Stimulated activated naive CD8-positive, alpha-beta T cell treated with anti-CD3 and anti-CD28 coated beads, Interleukin-15, amount 100 ng/mL, for 72 hours (primary cell): ENCODE measurements at regions not wholly inside any gene's neighbourhood (a gene's known extent, or its start where the extent isn't known, plus 50 kb on each side); places are given as distances from the start of the nearest gene placed in this dataset.
A peak's percentile ranks its signal among the peaks of the same experiment; 100 is the strongest.

Experiments used
- ATAC-seq: fragments of 150-1000 bp; cut with Tn5 transposase; 2 replicates; pipeline ENCODE4 v1.10.0; 2021; ENCODE audit warnings: mild to moderate bottlenecking, moderate library complexity
- DNase-seq, 2 donors: peaks; one replicate each; pipeline ENCODE4 v3.0.0; 2021 to 2022
- H3K27ac Mint-ChIP-seq, 2 donors: one replicate each; pipeline ENCODE4 v1.8.0; 2022; ENCODE audit warnings: mild to moderate bottlenecking in 2 of 2, mixed read lengths in 2 of 2, moderate library complexity in 2 of 2
- H3K27me3 Mint-ChIP-seq: one replicate; pipeline ENCODE4 v1.8.0; 2022; ENCODE audit warnings: mixed read lengths
- H3K4me1 Mint-ChIP-seq: one replicate; pipeline ENCODE4 v1.8.0; 2022; ENCODE audit warnings: mild to moderate bottlenecking, mixed read lengths
- H3K4me3 Mint-ChIP-seq, 2 donors: one replicate each; pipeline ENCODE4 v1.8.0; 2022; ENCODE audit warnings: mild to moderate bottlenecking in 2 of 2, mixed read lengths in 2 of 2, moderate library complexity in 1 of 2
- H3K9me3 Mint-ChIP-seq, 2 donors: one replicate each; pipeline ENCODE4 v1.8.0; 2022; ENCODE audit warnings: mixed read lengths in 2 of 2

DNA sequence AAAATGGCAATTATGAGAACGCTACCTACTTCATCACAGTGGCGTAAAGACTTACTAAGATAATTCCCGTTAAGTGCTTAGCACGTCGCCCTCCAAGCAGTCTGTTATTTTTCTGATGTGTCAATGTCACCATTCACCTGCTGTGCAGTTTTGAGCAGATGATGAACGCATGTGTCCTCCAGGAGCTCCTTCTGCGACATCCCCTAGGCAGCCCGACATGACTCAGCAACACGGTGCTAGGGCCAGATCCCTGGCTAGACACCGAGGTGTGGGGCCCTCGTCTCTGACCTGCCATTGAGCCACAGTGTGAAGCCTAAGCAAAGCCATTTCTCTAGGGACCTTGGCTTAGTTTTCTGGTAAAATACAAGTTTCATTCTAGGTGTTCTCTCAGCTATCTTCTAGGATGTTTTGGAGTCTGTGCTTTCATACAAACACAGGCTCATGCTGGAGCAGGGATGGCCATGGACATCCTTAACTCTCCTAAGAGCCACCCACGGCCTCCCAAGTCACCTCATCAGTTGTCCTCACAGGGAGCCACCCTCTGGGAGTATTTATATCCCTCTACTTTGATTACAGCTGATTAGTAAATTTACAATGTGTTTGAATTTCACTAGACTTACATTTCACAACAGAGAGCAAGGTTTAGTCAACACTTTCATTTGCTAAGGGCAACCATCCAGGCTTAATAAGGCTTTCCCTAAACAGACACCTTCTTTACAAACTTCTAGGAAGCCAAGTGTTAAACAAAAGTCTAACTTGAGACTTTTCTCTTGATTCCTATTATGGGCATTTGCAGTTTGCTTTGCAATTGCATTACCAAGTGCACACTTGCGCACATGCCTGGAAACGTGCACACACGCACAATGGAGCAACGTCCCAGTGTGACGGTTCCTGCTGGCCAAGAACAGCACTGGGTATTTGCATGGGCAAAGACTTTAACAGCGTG lies 376.8 kb upstream of the ID2 start:
- peaks cover 96% of the 10 kb centered on the region for H3K4me1 Mint-ChIP-seq
- peaks cover 14 to 25% of the 10 kb centered on the region in 2 donors for H3K9me3 Mint-ChIP-seq
- H3K4me3 Mint-ChIP-seq = no peak overlapping the region
- H3K27ac Mint-ChIP-seq = no peak overlapping the region
- no peak for ATAC-seq
- peaks cover 46% of the 10 kb centered on the region for H3K27me3 Mint-ChIP-seq
- DNase-seq = no peak

DNA sequence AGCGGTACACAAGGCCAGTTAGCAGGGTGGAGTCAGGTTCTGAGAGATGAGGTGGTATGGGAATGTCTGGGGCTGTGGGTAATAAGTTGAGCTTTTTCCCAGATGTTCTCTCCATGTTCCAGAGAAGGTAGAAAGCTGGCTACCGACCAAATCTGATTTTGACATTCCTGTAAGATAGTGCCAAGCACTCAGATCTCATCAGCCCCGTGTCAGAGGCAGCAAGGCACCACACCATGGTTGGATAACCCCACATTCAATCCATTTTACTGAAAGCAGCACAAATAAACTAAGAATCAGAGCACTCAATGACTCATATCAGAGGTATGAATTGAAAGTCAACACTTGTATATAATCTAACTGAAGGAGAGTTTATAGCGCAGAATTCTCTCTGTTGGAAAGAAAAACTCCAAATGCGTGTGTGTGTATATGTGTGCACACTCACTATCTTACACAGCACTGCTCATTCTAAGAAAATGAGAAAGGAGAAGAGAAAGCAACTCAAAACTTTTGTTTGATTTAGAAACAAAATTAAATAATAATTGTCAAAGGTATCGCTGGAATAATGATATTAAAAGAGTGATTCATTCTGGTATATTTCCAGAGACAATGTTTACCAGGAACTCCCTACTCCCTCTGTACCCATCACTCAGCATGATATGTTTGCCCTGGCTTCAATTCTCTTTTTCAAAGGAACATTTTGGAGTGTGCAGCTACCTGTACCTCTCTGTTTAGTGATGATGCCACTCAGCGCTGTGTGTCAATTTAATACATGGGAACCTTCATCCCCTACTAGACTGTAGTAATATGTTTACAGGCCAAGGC lies 375.1 kb upstream of the ID2 start:
- Mint-ChIP-seq H3K4me3 (no peak overlapping the region), H3K9me3 (peaks cover 5 to 12% of the 10 kb centered on the region in 2 donors), H3K27me3 (peaks cover 56% of the 10 kb centered on the region), H3K4me1 (peaks cover 96% of the 10 kb centered on the region), H3K27ac (no peak overlapping the region)
- ATAC-seq = peak; percentile 8
- no peak for DNase-seq

DNA sequence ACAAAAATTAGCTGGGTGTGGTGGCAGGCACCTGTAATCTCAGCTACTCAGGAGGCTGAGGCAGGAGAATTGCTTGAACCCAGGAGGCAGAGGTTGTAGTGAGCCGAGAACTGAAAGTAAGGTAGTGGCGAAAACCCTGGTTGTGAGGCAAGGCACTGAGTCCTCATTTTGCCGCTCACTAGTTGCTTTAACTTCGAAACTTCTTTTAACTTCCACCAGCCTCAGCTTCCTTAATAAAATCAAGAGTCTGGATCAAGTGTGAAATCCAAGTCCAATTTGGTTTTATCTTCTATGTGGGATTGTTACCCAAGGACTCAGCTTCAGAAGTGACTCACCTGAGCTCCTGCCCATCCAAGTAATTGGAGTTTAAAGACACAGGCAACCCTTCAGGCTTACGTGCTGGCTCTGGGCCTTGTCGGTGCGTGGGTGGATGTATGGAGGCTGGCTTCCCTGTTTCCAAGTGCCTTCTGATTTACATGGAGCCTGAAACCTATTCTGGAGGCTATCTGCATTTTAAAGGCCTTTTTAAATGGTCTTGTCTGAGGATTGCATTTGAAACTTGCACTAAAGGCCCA lies 374.2 kb upstream of the ID2 start:
- peaks cover 5 to 8% of the 10 kb centered on the region in 2 donors for H3K9me3 Mint-ChIP-seq
- no peak for ATAC-seq

DNA sequence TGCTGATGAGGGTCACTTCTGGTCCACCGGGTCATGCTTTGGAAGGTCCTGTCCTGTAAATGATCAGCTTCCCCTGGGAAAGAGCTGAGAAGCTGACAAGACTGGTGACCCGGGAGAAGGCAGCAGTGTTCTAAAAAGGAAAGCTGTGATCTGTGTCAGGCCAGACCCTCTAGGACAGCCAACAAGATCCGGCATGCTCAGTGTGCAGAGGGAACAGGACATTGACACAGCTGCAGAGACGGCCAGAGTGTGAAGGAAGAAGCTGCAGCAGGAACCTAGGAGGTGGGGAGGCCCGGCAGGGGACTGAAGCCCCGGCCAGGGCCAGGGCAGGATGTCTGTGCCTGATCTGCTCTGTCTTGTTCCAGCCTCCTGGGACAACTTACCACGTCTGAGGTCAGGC lies 372.7 kb upstream of the ID2 start:
- H3K4me3 Mint-ChIP-seq = no peak overlapping the region
- H3K27me3 Mint-ChIP-seq = peaks cover 69% of the 10 kb centered on the region
- no peaks in the 10 kb centered on the region for H3K9me3 Mint-ChIP-seq
- DNase-seq (no peak), ATAC-seq (no peak)
- peak overlapping the region in 1 of 2 donors; percentile 72 for H3K27ac Mint-ChIP-seq
- H3K4me1 Mint-ChIP-seq = peaks cover 92% of the 10 kb centered on the region

More for the DNA sequence above, 374.2 kb upstream of the ID2 start:
- peaks cover 96% of the 10 kb centered on the region for H3K4me1 Mint-ChIP-seq
- H3K27ac Mint-ChIP-seq = no peak overlapping the region
- DNase-seq = no peak
- peaks cover 65% of the 10 kb centered on the region for H3K27me3 Mint-ChIP-seq
- H3K4me3 Mint-ChIP-seq = no peak overlapping the region

DNA sequence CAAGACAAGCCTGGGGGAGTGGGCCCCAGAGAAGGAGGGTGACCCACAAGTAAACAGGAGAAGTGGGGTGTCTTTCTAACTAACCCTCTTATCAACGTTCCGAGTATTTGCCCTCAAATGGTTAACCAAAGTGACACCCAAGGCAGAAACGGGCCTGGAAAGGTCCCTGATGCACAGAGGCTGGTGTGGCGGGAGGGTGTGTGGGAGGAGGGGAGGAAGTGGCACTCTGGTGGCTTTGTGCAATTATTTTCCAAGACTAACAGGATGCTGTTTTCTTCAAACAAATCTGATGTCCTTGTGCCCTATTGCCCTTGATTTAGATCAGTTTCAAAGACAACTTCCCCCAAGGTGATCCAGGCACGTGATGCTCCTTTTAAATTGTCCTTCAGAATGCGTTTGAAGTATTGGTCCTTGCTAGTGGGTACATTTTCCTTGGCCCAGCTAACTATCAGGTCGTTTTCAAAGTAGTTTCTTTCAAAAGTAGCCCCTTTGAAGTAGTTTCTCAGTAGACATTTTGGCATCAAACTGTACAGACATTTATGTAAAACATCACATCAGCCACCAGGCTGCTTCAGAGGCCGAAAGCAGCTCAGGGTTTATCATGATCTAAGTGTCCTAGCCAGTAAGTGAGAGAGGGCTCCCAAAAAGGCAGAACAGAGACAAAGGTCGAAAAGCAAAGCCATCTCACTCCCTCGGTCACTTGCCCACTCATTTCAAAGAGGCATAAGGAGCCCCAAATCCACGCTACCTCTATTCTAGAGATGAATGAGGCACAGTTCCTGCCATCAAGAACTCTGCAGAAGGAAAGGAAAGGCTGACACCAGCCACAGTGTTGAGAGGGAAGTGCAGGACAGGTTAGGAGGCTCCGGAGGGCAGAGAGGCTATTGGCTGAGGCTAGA lies 371.1 kb upstream of the ID2 start:
- ATAC-seq (peak; percentile 90), DNase-seq (peak; percentile 47 to 78)
- Mint-ChIP-seq H3K4me3 (peak overlapping the region; percentile 14 to 54), H3K4me1 (peaks cover 75% of the 10 kb centered on the region), H3K9me3 (no peaks in the 10 kb centered on the region), H3K27ac (peak overlapping the region in 1 of 2 donors; percentile 44), H3K27me3 (peaks cover 59% of the 10 kb centered on the region)

DNA sequence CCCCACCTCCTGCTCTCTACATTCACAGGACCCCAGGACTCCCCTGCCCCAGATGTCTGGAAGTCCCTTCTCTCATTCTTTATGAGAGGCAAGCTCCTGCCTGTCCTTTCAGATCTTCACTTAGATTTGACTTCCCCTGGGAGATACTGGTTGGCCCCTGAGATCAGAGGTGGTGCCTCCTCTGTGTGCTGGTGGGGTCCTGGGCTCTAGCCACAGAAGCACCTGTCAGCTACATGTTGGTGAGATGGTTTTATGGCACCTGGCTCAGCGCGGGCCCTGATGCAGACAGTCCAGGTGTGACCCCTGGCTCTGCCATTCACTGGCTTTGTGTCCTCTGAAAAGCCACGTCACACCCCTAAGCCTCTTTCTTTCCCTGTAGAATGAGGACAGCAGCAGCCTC lies 369.6 kb upstream of the ID2 start:
- DNase-seq (no peak), ATAC-seq (no peak)
- Mint-ChIP-seq H3K4me3 (no peak overlapping the region), H3K27me3 (peaks cover 51% of the 10 kb centered on the region), H3K4me1 (peaks cover 61% of the 10 kb centered on the region), H3K9me3 (no peaks in the 10 kb centered on the region), H3K27ac (no peak overlapping the region)

DNA sequence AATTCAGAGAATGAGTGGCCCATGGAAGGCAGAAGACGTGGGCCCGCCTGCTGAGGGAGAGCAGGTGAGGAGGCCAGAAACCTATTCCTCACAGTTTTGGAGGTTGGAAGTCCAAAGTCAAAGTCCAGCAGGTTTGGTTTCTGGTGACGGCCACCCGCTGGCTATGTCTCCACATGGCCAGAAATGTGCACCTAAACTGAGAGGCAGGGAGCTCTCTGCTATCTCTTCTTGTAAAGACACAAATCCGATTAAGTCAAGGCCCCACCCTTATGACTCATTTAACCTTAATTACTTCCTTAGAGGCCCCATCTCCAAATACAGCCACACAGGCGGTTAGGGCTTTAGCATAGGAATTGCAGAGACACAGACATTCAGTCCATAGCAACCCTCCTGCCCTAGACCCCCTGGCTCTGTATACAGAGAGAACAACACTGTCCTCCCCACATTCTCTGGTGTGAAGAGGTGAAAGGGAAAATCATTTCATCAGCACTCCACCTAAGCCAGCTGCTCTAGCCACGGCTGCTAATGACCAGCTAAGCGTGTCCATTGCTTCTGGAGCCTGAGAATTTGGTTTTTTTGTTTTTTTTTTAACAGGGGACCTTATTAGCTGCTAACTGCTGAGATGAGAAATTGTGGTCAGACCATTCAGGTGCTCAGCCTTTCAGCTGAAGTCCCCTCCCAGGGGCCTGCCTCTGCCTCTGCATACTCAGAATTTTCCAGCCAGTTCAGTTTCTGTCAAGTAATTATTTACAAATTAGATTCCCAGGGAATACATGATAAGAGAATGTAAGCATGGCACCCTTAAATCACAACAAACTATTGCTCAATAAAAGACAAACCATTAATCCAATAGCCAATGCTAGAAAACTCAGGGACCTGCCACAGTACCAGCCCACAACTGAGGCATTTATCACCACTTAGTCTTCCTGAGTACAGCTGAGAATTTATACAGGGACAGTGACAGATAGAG lies 368.7 kb upstream of the ID2 start:
- Mint-ChIP-seq H3K4me1 (peaks cover 56% of the 10 kb centered on the region), H3K27ac (no peak overlapping the region), H3K27me3 (peaks cover 52% of the 10 kb centered on the region), H3K9me3 (no peaks in the 10 kb centered on the region), H3K4me3 (no peak overlapping the region)
- no peak for DNase-seq
- no peak for ATAC-seq

DNA sequence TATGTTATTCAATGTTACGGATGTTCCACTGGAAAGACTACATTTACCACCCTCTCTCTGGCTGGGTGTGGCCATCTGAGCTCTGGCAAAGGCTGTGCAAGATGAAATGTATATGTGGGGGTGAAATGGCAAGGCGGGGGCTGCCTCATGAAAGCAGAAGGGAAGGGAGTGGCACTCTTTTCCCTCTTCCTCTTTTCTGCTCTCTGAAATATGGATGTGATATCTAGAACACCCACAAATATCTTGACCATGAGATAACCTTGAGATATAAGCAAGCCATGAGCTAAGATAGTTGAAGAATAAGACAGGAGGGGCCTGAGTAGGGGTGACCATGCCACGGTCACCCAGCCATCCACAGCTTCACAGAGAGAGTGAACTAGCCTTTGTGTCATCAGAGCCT lies 367.8 kb upstream of the ID2 start:
- Mint-ChIP-seq H3K9me3 (no peaks in the 10 kb centered on the region), H3K27me3 (peaks cover 45% of the 10 kb centered on the region), H3K4me3 (no peak overlapping the region), H3K27ac (no peak overlapping the region), H3K4me1 (peaks cover 51% of the 10 kb centered on the region)
- ATAC-seq (no peak), DNase-seq (no peak)

DNA sequence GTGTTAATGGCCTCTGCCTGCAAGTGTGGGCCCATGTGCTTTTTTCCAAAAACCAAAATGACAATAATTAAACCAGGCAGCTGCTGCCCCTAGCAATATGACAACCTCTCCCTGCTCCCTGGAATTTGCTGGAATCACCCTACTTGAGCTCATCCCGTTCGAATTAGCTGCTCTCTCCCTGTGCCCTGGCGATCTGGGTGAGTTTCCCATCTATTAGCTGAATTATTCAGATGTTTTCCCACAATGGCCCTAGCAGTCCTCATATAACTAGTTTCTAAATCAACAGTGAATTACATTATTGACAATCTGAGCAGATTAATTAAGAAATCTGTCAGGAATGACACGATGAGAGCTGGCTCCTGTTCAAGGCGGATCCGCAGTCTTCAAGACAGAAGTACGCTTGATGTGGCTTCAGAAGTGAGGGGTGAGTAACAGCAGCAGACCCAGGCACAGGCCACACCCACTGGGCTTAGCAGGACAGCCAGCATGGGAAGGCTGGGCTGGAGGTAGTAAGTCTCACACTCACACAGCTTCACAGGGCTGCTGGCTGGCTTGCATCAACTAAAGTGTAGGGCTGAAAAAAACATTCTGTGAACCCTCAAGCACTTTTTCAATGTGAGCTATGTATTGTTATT lies 366.2 kb upstream of the ID2 start:
- peaks cover 43% of the 10 kb centered on the region for H3K4me1 Mint-ChIP-seq
- DNase-seq (no peak), ATAC-seq (no peak)
- no peaks in the 10 kb centered on the region for H3K9me3 Mint-ChIP-seq
- no peak overlapping the region for H3K4me3 Mint-ChIP-seq
- no peak overlapping the region for H3K27ac Mint-ChIP-seq
- peaks cover 45% of the 10 kb centered on the region for H3K27me3 Mint-ChIP-seq

DNA sequence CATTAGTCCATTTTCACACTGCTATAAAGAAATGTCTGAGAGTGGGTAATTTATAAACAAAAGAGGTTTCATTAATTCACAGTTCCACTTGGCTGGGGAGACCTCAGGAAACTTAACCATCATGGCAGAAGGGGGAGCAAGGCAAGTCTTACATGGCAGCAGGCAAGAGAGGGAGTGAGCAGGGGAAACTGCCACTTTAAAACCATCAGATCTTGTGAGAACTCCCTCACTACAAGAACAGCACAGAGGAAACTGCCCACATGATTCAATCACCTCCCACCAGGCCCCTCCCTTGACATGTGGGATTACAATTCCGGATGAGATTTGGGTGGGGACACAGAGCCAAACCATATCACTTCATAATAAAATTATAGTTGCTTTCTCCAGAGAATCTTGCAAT lies 365.5 kb upstream of the ID2 start:
- Mint-ChIP-seq H3K9me3 (no peaks in the 10 kb centered on the region), H3K27ac (no peak overlapping the region), H3K4me3 (no peak overlapping the region), H3K27me3 (peaks cover 39% of the 10 kb centered on the region), H3K4me1 (peaks cover 36% of the 10 kb centered on the region)
- DNase-seq (no peak), ATAC-seq (no peak)

DNA sequence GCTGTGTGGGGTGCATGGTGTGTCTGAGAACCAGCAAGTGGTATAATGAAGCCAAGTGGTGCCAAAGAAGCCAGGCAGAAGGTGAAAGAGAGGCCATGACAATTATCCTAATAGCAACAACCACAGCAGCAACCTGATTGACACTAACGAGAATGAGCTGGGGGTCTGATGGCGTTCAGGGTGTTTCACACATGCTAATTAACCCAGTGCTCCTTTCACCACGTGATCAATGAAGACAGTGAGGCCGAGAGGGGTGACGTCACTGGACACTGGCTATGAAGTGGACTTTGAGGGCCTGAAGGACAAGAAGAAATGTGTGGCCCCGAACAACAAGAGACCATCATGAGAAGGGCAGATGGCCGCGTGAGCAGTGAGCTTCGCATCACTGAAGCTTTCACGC lies 364.4 kb upstream of the ID2 start:
- ATAC-seq (no peak), DNase-seq (no peak)
- Mint-ChIP-seq H3K9me3 (no peaks in the 10 kb centered on the region), H3K27me3 (peaks cover 28% of the 10 kb centered on the region), H3K4me3 (no peak overlapping the region), H3K27ac (no peak overlapping the region), H3K4me1 (peaks cover 26% of the 10 kb centered on the region)

DNA sequence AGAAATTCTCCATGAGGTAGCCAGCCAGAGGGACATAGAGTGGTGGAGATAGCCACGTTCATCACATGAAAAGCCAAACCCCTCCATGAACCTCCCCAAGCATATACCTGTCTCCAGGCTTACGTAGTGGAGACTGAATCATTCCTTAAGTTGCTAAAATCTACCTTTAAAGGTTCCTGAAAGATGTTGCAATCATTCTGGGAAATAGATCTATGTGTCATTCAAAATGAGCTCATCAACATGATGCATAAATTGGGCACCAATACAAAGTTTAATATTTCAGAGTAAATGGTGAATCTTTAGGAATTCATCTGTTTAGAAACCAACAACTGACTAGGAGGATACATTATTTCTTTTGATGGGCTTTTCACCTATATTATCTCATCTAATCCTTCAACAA lies 362.6 kb upstream of the ID2 start:
- no peak for ATAC-seq
- no peaks in the 10 kb centered on the region for H3K9me3 Mint-ChIP-seq
- DNase-seq = no peak
- no peak overlapping the region for H3K27ac Mint-ChIP-seq
- peaks cover 15% of the 10 kb centered on the region for H3K4me1 Mint-ChIP-seq
- H3K27me3 Mint-ChIP-seq = peaks cover 37% of the 10 kb centered on the region
- no peak overlapping the region for H3K4me3 Mint-ChIP-seq

DNA sequence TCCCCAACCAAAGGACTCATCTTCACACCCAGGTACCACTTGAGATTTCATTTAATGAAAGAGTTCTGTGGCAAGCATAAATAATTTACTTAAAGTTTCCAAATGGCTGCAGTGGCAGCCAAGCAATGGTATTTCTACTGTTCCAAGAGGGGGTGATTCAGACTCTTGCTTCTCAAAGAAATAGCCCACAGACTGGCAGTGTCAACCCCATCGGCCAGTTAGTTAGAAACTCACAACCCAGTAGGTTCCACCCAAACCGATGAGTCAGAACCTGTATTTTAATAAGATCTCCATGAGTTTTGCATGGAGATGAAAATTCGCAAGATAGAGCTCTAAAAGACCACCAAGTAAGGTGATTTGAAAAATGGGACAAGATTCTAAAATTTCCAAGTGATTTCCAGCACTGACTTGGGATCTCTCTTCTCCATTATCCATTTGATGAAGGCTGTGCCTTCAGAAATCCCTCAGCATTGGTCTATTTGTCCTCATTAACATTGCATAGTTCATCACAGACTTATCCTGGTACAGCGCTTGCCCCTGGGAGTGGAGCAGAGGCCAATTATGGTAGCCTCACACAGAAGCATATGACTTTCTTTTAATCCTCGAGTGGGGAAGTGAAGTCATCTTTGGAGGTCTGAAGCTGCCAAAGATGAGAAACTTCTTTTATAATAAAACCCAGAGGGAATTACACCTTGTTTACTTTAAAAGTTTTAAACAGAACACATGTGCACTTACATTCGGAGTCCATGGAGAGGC lies 361.4 kb upstream of the ID2 start:
- H3K9me3 Mint-ChIP-seq = no peaks in the 10 kb centered on the region
- peaks cover 28% of the 10 kb centered on the region for H3K4me1 Mint-ChIP-seq
- H3K4me3 Mint-ChIP-seq = no peak overlapping the region
- DNase-seq (no peak), ATAC-seq (no peak)
- H3K27me3 Mint-ChIP-seq = peaks cover 44% of the 10 kb centered on the region
- no peak overlapping the region for H3K27ac Mint-ChIP-seq
